ENCODE measurements at regions not wholly inside any gene's neighbourhood (a gene's known extent, or its start where the extent isn't known, plus 50 kb on each side); places are given as distances from the start of the nearest gene placed in this dataset.

DNA sequence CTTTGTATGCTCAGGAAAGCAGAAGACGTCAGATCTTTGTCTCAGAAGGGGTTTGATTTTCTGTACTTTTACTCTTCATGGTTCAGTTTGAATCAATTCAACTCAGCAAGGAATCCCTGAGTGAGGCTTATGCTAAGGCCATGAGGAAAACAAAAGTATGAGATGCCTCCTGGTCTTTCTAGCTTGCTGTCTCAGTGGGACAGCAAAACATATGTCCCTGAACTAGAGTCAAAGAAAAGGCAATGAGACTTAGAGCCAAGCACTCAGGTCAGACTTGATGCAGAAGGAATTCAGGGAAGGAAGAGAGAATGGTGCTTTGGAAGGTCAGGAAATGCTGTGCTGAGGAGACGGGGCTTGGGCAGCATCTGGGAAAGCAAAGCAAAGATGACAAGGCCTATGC is 236.2 kb upstream of the SFRP2 start:
- no peak for TF ChIP-seq CTCF (IDR thresholded peaks at IDR 0.05; ENCODE audit: low read depth, low read length)
- TF ChIP-seq MYC (IDR thresholded peaks at IDR 0.05; ENCODE audit: low read depth, low read length): no peak

Measured in NB4 (cell line).